ENCODE measurements at regions not wholly inside any gene's neighbourhood (a gene's known extent, or its start where the extent isn't known, plus 50 kb on each side); places are given as distances from the start of the nearest gene placed in this dataset.

- ATAC-seq (replicated peaks in 1 of 2): no peak
- Mint-ChIP-seq H3K4me1 (ENCODE audit: low read depth) (peaks cover 5% of the 10 kb centered on the region), H3K36me3 (ENCODE audit: insufficient read depth in 2 of 2) (no peaks in the 10 kb centered on the region), H3K27me3 (ENCODE audit: low read depth) (peaks cover 7% of the 10 kb centered on the region), H3K4me3 (no peak overlapping the region), H3K9me3 (no peaks in the 10 kb centered on the region), H3K27ac (no peak overlapping the region)
- DNase-seq: no peak
Measured at GRCh38 chr3:23748398-23749110, 57.2 kb upstream of the UBE2E1 start.

GRCh38 chr3:23749609-23750008 is 56.1 kb upstream of the UBE2E1 start:
- H3K9me3 Mint-ChIP-seq: no peaks in the 10 kb centered on the region
- H3K27me3 Mint-ChIP-seq (ENCODE audit: low read depth): peaks cover 7% of the 10 kb centered on the region
- no peak overlapping the region for H3K4me3 Mint-ChIP-seq
- H3K4me1 Mint-ChIP-seq (ENCODE audit: low read depth): peaks cover 5% of the 10 kb centered on the region
- no peak for ATAC-seq (replicated peaks in 1 of 2)
- H3K36me3 Mint-ChIP-seq (ENCODE audit: insufficient read depth in 2 of 2): no peaks in the 10 kb centered on the region
- no peak for DNase-seq
- H3K27ac Mint-ChIP-seq: no peak overlapping the region

GRCh38 chr3:23750573-23751210 is 55.1 kb upstream of the UBE2E1 start:
- no peak overlapping the region for H3K4me3 Mint-ChIP-seq
- ATAC-seq (replicated peaks in 1 of 2) (no peak), DNase-seq (no peak)
- H3K9me3 Mint-ChIP-seq: no peaks in the 10 kb centered on the region
- H3K36me3 Mint-ChIP-seq (ENCODE audit: insufficient read depth in 2 of 2): no peaks in the 10 kb centered on the region
- no peak overlapping the region for H3K27ac Mint-ChIP-seq
- peaks cover 5% of the 10 kb centered on the region for H3K4me1 Mint-ChIP-seq (ENCODE audit: low read depth)
- peaks cover 7% of the 10 kb centered on the region for H3K27me3 Mint-ChIP-seq (ENCODE audit: low read depth)

GRCh38 chr3:23751212-23751723 is 54.5 kb upstream of the UBE2E1 start:
- Mint-ChIP-seq H3K9me3 (no peaks in the 10 kb centered on the region), H3K4me1 (ENCODE audit: low read depth) (peaks cover 5% of the 10 kb centered on the region), H3K27ac (no peak overlapping the region), H3K27me3 (ENCODE audit: low read depth) (peaks cover 13% of the 10 kb centered on the region), H3K36me3 (ENCODE audit: insufficient read depth in 2 of 2) (no peaks in the 10 kb centered on the region), H3K4me3 (no peak overlapping the region)
- ATAC-seq (replicated peaks in 1 of 2): no peak
- DNase-seq: no peak

GRCh38 chr3:23752126-23752525 is 53.6 kb upstream of the UBE2E1 start:
- Mint-ChIP-seq H3K27me3 (ENCODE audit: low read depth) (peaks cover 20% of the 10 kb centered on the region), H3K27ac (no peak overlapping the region)

GRCh38 chr3:23754215-23754614 is 51.5 kb upstream of the UBE2E1 start:
- peaks cover 20% of the 10 kb centered on the region for H3K27me3 Mint-ChIP-seq (ENCODE audit: low read depth)
- ATAC-seq (replicated peaks in 1 of 2) (no peak), DNase-seq (no peak)
- no peaks in the 10 kb centered on the region for H3K36me3 Mint-ChIP-seq (ENCODE audit: insufficient read depth in 2 of 2)
- no peak overlapping the region for H3K4me3 Mint-ChIP-seq
- no peaks in the 10 kb centered on the region for H3K9me3 Mint-ChIP-seq
- H3K27ac Mint-ChIP-seq: no peak overlapping the region
- no peaks in the 10 kb centered on the region for H3K4me1 Mint-ChIP-seq (ENCODE audit: low read depth)

More at GRCh38 chr3:23752126-23752525, 53.6 kb upstream of the UBE2E1 start:
- peaks cover 5% of the 10 kb centered on the region for H3K4me1 Mint-ChIP-seq (ENCODE audit: low read depth)
- ATAC-seq (replicated peaks in 1 of 2) (no peak), DNase-seq (no peak)
- H3K4me3 Mint-ChIP-seq: no peak overlapping the region
- no peaks in the 10 kb centered on the region for H3K36me3 Mint-ChIP-seq (ENCODE audit: insufficient read depth in 2 of 2)
- no peaks in the 10 kb centered on the region for H3K9me3 Mint-ChIP-seq

All from activated T-cell treated with anti-CD3 and anti-CD28 coated beads, Interleukin-2, amount 50 U/mL, for 72 hours (primary cell).